NCI-H128 (cell line): ENCODE measurements at regions not wholly inside any gene's neighbourhood (a gene's known extent, or its start where the extent isn't known, plus 50 kb on each side); places are given as distances from the start of the nearest gene placed in this dataset.
"Not testable (repeated sequence)": the region's sequence is repeated elsewhere in the genome, so short reads cannot be mapped to it uniquely, and the experiment has no call there.

ENCODE experiments used
- DNase-seq: peaks from one replicate; lab custom pipeline; 2025; ENCODE audit not compliant: unreplicated experiment; lab: John Stamatoyannopoulos, UW

DNA sequence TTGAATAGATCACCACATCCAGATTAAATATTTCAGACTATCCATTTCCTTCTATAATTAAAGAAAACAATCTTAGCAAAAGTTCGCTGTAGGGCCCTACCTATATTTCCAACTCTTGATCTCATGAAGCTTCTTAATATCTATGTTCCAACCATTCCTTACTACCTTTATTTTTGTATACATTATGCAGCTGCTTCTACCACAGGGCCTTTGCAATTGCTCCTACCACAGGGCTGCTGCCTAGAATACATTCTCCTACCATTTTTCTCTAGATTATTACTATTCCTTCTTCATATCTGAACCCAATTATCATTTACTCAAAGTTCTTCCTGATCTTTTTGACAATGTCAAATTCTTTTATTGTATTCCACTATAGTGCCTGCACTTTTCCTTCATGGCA lies 516.6 kb downstream of the RFPL4B start:
- no peak for DNase-seq

DNA sequence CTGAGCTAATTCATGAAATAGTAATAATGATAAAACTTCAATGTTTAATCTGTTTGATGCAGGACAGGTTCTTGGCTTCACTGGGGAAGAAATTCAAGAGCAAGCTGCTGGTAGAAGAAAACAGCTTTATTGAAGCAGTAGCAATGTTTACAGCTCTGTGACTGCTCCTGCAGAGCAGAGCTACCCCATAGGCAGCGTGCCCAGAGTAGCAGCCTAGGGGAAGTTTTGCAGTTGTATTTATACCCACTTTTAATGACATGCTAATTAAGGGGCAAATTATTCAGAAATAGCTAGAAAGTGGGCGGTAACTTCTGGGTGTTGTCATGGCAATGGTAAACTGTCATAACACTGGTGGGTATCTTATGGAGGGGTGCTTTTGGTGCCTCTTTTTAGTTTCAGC lies 518.0 kb downstream of the RFPL4B start:
- no peak for DNase-seq

DNA sequence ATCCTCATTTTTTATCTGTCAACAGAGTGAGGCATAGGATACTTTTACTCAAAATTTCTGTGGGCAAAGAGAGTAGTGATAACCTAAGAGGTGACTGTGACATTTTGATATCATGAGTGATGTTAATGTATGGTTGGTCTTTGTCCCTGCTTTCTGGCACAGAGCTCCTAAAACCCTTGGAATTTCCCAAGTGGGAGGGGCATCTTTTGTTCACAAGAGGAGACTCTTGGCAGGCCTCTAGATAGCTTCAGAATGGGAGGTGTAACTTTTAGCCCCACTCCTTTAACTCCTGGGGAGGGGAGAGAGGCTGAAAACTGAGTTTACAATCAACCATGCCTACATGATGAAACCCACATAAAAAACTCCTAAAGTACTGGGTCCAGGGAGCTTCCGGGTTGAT lies 527.8 kb downstream of the RFPL4B start:
- DNase-seq = no peak

DNA sequence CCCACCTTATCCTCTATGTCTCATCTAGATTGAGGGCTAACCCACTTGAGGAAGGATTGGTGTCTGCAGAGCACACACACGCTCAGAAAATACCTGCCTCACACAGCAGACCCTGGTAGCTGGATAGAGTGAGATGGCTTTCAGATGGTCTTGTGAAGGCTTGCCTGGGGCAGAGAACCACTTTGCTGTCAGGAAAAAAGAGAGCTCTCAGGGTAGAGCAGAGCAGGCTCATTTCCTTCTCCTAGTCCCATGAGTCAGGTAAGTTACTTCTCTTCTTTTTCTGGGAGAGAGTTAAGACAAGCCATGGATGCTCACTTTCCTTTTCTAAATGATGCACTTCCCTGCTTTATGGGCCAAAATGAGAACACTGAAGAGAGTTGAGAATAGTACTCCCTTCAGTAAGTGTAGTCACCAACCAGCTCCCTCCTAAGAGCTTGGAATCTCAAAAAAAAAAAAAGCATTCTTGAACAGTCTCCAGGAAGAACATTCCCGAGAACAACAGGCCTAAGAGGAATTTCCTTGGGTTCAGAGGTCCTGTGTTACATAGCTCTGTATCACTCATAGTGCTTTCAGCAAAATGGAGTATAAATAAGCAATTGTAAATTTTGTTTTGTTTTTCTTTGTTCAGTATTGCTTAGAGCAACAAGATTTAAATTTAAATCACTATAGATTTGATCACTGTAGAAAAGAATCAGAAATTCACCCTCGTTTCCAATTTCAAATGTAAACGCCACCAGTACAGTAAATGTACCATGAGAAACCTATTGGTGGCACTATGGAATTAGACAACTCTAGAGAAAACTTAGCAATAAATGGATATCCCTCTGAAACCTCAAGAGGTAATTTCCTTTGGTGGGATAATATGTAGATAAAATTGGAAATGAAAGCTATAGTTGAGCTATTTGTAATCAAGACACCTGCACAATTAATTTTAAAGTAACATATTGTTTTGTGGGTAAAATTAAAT lies 530.3 kb downstream of the RFPL4B start:
- DNase-seq = no peak

DNA sequence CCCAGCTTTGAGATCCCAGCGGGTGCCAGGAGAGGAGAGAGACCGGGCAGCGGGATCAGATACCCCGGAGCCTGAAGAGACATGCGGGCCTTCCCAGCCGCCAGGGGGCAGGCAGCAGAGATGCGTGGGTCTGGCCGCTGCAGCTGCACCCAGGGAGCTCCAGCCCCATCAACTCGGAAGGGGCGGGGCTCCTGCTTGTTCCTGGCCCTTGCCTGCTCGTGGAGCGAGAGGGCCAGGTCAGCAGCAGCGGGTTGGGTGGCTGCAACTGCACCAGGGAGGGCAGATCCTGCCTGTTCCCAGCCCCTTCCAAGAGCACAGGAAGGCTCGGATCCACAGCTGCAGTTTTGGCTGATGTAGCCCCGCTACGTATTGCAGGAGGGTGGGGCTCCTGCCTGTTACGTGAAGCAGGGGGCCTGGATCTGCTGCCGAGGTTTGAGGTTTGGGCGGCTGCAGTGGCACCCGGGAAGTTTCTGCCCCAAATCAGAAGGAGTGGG lies 532.8 kb downstream of the RFPL4B start:
- no peak for DNase-seq

DNA sequence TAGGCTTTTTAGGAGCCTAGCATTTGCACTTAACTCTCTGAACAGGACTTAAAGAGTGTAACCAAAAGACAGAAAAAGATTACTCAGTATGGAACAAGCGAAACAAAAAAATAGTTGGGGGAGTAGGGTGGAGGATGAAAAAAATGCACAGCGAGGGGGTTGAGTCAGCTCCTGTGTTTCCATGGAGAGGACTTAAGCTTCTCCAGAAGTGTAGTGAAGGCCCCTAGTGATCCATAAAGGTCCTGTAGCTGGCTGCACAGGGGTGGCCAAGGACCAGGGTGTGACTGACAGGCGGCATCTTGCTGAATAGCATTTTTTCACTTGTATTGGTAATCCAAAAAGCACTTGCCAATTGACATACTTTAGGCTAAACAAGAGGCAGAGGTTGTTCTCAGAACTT lies 533.9 kb downstream of the RFPL4B start:
- no peak for DNase-seq

DNA sequence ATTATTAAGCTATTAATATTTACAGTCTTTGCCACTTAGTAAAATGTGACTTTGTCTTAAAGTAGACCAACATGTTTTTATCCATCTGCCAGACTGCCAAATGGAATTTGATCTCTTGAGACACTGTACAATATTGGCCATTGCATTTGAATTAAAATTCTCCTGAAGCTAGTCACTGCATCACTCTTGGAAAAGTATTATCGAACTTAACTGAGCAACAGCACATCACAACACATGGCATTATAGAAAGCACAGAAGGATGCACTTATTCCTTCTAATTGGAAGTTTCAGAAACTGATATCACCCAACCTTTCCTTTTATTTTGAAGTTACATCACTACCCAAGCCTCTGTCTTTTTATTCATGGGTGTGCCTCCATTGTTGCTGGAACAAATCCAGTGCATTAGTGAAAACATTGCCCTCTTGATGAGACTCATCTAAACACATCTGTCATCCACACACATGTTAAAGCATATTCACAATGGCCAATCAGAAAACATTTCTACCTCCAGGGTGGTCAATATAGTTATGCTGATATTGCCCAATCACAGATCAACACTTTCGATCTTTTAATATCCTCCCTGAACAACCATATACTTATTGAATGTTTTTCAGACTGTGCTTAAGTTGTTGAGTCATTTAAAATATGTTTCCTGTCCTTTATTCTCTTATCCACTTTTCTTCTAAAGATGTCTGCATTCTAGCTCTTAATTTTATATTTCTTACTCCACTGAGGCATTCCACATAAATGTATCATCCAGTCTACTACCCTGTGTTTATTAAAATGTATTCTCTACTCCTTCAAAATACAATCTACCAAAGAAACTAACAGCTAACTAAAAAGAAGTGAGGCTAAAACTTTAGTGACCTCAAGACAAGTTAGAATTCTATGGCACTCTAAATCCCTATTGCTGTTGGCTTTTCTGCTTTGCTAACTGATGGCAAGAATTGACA lies 535.0 kb downstream of the RFPL4B start:
- no peak for DNase-seq

DNA sequence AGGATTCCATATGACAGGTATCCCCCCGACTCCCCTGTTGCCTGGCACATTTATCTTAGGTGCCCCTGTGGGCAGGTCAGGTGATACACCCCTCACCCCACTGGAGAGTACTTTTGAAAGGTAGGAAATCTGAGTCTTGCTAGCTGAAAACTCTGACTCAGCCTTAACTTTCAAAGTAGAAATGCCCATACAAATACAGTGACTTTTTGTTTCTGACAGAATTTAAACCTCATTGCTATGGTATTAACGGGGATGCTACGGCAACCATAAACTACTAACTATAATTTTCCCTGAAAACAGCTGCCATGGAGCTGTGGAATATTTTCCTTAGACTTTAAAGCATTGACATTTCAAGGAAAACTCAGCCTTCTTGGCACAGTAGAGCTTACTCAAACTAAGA lies 536.0 kb downstream of the RFPL4B start:
- DNase-seq = no peak

DNA sequence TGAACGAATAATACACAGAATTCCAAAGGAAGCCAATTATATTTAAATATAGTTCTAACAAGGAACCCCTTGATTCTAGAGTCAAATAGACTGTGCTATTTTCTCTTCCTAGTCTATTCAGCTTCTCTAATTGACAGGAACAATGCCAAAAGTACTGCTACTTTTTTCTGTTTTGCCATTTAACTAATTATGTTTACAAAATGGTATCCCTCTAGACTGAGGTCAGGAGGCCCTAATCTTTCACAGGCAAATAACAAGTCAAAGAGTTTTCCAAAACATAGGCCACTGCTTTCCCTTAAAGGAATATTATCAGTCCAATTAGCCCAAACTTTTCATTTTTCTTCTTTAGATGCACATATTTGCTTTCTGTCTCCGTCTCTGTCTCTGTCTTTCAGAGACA lies 539.3 kb downstream of the RFPL4B start:
- no peak for DNase-seq

DNA sequence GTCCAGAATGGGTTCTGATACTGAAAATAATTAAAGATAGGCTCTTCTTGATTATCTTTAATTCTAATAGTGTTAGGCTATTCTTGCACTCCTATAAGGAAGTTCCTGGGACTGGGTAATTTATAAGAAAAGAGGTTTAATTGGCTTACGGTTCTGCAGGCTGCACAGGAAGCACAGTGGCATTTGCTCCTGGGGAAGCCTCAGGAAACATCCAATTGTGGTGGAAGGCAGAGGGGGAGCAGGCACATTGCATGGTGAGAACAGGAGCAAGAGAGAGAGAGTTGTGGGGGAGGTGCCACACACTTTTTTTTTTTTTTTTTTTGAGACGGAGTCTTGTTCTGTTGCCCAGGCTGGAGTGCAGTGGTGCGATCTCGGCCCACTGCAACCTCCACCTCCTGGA lies 540.3 kb downstream of the RFPL4B start:
- DNase-seq = not testable (repeated sequence)

DNA sequence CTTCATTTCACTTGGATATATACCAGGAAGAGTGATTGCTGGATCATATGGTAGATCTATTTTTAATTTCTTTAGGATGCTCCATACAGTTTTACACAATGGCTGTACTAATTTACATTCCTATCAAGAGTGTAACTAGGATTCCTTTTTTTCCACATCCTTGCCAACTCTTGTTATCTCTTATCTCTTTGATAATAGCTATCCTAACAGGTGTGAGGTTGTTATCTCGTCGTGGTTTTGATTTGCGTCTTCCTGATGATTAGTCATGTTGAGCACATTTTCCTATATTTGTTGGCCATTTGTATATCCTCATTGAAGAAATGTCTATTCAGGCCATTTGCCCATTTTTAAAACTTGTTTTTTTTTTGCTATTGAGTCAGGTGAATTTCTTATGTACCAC lies 552.4 kb downstream of the RFPL4B start:
- DNase-seq = no peak

DNA sequence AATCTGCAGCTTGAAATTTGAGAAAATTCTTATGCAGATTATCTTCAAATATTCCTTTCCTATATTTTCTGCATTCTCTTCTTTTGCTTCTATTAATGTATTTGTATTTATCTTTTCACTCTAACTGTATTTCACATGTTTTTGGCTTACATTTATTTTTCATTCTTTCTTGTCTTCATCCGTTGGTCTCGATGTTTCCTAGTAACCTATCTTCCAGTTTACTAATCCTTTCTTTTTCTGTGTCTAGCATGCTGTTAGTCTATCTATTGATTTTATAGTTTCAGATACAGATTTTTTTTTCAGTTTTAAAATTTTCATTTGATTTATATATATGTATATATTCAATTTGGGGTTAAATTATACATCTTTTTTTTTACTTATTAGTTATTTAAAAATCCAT lies 556.2 kb downstream of the RFPL4B start:
- no peak for DNase-seq

DNA sequence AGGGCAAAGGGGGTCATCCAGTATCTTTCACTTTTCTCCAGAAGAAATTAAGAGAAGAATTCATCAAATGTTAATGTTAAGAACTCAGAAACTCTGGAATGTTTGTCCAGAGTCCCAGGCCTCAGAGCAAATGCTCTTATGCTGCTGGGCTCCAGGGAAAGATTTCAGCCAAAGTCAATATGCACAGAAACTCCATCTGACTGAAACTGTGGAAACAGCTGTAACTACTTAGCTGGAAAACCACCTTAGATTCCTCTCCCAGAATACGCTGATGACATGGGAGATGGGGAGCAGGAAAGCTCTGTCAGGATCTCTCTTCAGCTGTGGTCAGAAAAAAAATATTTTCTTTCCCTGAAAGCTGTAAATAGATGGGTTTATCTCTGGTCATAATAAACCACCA lies 559.6 kb downstream of the RFPL4B start:
- DNase-seq = no peak

DNA sequence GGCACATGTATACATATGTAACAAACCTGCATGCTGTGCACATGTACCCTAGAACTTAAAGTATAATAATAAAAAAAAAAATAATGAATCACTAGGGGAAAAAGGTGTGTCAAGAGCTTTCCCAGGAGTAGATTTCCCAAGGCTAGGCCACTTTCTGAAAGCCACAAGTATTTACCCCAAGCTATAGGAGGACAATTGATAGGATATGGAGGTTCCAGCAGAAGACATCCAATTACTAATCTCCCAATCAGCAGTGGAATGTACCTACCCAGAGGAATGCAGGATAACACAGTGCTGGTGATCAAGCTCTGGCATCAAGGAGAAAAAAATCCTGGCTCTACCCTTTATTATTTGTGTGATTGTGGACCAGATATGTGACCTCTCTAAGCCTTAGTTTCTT lies 562.7 kb downstream of the RFPL4B start:
- no peak for DNase-seq

DNA sequence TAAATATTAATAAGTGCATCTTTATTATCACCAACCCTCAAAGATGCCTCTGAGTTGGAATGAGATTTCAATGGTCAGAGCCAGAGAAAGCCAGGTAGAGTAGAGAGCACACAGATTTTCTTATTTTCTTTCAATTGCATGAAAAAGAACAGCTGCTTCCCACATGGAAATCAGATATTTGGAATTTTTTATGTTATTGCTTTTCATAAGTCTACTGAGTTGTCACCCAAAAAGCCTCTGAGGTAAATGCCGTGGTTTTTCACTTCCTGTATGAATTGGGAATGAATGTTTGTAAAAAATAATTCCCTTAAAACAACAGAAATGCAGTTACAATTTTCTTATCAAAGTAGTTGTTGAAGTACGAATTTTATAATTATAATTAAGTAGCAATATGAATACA lies 563.1 kb downstream of the RFPL4B start:
- no peak for DNase-seq

DNA sequence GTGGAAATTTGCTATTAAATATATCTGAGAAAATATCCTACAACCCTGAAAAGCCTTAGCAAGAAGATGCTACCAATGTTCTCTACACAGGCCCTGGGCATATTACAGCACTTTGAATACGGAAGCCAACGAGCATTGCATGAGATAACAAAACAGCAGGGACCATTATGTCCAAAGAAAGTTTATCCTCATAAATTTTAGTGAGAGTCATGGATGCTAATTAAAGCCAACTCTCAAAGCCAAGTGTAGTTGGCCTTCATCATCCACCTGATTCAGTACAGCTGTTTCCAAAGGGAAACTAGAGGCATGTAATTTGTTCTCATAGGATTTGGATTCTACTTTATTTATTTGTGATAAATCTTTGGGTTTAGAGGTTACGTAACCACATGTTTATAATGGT lies 564.8 kb downstream of the RFPL4B start:
- no peak for DNase-seq

DNA sequence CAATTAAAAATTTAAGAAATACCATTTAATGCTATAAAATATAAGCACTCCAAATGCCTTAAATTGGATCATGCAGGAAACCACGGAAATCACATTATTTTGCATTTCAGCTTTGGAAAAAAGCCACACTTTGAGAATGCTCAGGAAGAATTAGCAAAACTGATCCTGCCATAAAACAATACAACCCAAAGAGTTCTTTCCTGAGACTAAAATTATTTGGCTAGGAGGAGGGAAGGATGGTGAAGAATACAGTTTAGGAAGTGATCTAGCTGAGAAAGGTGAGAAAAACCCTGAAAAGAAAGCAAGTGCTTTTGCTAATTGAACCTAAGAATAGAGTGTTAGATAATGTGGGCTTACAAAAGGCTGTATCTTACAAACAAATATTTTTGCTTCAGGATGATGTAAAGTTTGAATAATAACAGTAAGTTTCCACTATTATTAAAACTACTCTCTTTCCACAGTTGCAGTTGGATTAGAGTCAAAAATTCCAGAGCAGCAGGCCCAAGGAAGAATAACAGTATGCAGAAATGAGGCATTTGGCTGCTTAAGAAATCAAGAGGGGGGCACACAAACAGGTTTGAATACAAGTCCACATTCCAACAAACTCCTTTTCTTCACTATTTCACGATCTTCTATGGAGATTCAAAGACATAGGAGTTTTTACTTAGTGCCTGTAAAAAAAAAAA lies 565.4 kb downstream of the RFPL4B start:
- no peak for DNase-seq

DNA sequence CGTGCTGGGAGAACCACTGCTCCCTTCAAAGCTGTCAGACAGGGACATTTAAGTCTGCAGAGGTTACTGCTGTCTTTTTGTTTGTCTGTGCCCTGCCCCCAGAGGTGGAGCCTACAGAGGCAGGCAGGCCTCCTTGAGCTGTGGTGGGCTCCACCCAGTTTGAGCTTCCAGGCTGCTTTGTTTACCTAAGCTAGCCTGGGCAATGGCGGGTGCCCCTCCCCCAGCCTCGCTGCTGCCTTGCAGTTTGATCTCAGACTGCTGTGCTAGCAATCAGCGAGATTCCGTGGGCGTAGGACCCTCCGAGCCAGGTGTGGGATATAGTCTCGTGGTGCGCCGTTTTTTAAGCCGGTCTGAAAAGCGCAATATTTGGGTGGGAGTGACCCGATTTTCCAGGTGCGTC lies 572.6 kb downstream of the RFPL4B start:
- DNase-seq = not testable (repeated sequence)

DNA sequence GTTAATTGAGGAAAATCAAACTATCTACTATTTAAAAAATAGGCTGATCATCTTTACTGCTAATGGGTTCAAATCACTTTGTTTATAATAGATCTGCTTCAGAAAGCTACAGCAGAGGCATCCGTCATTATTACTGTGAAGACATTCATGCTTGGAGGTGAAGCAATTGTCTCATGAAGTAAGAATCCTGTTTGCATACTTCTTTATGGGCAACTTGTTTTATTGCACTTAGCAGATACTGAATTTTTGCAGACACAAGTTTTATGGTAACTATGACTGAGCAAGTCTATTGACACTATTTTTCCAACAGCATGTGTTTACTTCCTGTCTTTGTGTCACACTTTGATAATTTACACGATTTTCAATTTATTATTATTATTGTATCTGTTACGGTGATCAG lies 573.9 kb downstream of the RFPL4B start:
- no peak for DNase-seq

DNA sequence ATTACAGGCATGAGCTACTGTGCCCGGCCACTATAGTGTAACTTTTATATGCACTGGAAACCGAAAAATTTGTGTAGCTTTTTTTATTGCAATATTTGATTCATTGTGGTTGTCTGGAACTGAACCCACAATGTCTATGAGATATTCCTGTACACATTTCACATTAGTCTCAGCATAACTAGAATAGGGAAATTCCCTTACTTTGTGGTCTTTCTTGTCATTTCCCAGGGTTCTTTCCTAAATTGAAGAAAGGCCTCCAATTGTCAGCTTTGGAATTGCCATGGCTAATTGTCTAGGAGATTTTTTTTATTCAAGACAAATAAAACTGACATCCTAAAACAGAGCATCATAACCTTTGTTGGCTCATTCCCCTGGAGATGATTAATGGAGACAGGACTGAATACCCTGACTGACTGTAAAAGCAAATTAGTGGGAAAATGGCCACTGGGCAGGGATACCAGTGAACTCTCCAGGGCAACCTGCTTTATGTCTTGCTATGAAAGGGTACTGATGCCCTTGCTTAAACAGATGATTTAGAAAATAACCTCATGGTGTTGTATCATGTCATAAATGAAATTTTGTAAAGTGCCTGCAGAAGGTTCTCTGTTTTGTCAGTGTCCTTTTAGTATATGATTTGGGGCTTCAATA lies 576.9 kb downstream of the RFPL4B start:
- DNase-seq = no peak

DNA sequence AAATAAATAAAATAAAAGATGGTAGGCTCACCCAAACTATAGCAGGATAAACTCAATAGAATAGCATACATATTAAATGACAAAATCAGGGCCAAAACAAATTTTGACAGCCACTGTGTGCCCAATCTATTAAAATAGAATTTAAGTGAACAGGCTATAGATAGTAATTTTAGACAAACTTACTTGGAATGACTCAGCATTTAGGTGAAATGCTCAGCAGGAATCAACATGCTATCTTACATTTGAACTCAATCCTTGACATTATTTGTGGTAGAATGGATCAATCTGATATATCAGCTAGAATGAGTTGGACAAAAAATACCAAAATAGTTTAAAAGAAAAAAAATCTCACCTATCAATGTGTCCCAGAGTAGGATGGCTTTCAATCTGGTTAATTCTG lies 578.6 kb downstream of the RFPL4B start:
- DNase-seq = no peak
